ENCODE measurements at regions not wholly inside any gene's neighbourhood (a gene's known extent, or its start where the extent isn't known, plus 50 kb on each side); places are given as distances from the start of the nearest gene placed in this dataset.

GRCh38 chr3:109882144-109882543 lies 544.8 kb upstream of the DPPA4 start:
- intact Hi-C loops (cut with DNase I), result no loop called here
- no peak for DNase-seq (ENCODE audit: low spot score)

- intact Hi-C loops (cut with DNase I), result no loop called here
- DNase-seq (ENCODE audit: low spot score), result no peak
Observed at GRCh38 chr3:109887293-109887692, 549.9 kb upstream of the DPPA4 start.

- intact Hi-C loops (cut with DNase I), result no loop called here
- no peak for DNase-seq (ENCODE audit: low spot score)
Observed at GRCh38 chr3:109888026-109888425, 550.7 kb upstream of the DPPA4 start.

GRCh38 chr3:109897734-109898133 lies 560.4 kb upstream of the DPPA4 start:
- no peak for DNase-seq (ENCODE audit: low spot score)
- intact Hi-C loops (cut with DNase I), result no loop called here

GRCh38 chr3:109899925-109900324 lies 562.6 kb upstream of the DPPA4 start:
- DNase-seq (ENCODE audit: low spot score), result no peak
- intact Hi-C loops (cut with DNase I), result no loop called here

GRCh38 chr3:109900783-109901182 lies 563.4 kb upstream of the DPPA4 start:
- DNase-seq (ENCODE audit: low spot score), result no peak
- intact Hi-C loops (cut with DNase I), result no loop called here

GRCh38 chr3:109902549-109902948 lies 565.2 kb upstream of the DPPA4 start:
- no peak for DNase-seq (ENCODE audit: low spot score)
- intact Hi-C loops (cut with DNase I), result no loop called here

- DNase-seq (ENCODE audit: low spot score), result no peak
- intact Hi-C loops (cut with DNase I), result no loop called here
Observed at GRCh38 chr3:109903100-109903499, 565.8 kb upstream of the DPPA4 start.

- intact Hi-C loops (cut with DNase I), result no loop called here
- DNase-seq (ENCODE audit: low spot score), result no peak
Observed at GRCh38 chr3:109910772-109911171, 573.4 kb upstream of the DPPA4 start.

- DNase-seq (ENCODE audit: low spot score), result no peak
- intact Hi-C loops (cut with DNase I), result no loop called here
Observed at GRCh38 chr3:109918740-109919139, 581.4 kb upstream of the DPPA4 start.

- no peak for DNase-seq (ENCODE audit: low spot score)
- intact Hi-C loops (cut with DNase I), result no loop called here
Observed at GRCh38 chr3:109920749-109921148, 583.4 kb upstream of the DPPA4 start.

GRCh38 chr3:109921509-109921908 lies 584.2 kb upstream of the DPPA4 start:
- intact Hi-C loops (cut with DNase I), result no loop called here
- no peak for DNase-seq (ENCODE audit: low spot score)

GRCh38 chr3:109922856-109923255 lies 585.5 kb upstream of the DPPA4 start:
- intact Hi-C loops (cut with DNase I), result no loop called here
- no peak for DNase-seq (ENCODE audit: low spot score)

GRCh38 chr3:109923431-109923830 lies 586.1 kb upstream of the DPPA4 start:
- DNase-seq (ENCODE audit: low spot score), result no peak
- intact Hi-C loops (cut with DNase I), result no loop called here

- DNase-seq (ENCODE audit: low spot score), result no peak
- intact Hi-C loops (cut with DNase I), result no loop called here
Observed at GRCh38 chr3:109924196-109924595, 586.9 kb upstream of the DPPA4 start.

GRCh38 chr3:109926376-109926775 lies 589.0 kb upstream of the DPPA4 start:
- DNase-seq (ENCODE audit: low spot score), result no peak
- intact Hi-C loops (cut with DNase I), result no loop called here

GRCh38 chr3:109927161-109927560 lies 589.8 kb upstream of the DPPA4 start:
- no peak for DNase-seq (ENCODE audit: low spot score)
- intact Hi-C loops (cut with DNase I), result no loop called here

GRCh38 chr3:109927726-109928125 lies 590.4 kb upstream of the DPPA4 start:
- intact Hi-C loops (cut with DNase I), result no loop called here
- DNase-seq (ENCODE audit: low spot score), result no peak

GRCh38 chr3:109930582-109930981 lies 593.2 kb upstream of the DPPA4 start:
- DNase-seq (ENCODE audit: low spot score), result no peak
- intact Hi-C loops (cut with DNase I), result no loop called here

GRCh38 chr3:109933576-109933975 lies 596.2 kb upstream of the DPPA4 start:
- intact Hi-C loops (cut with DNase I), result no loop called here
- no peak for DNase-seq (ENCODE audit: low spot score)

- no peak for DNase-seq (ENCODE audit: low spot score)
- intact Hi-C loops (cut with DNase I), result no loop called here
Observed at GRCh38 chr3:109939817-109940216, 602.5 kb upstream of the DPPA4 start.

GRCh38 chr3:109943181-109943580 lies 605.8 kb upstream of the DPPA4 start:
- DNase-seq (ENCODE audit: low spot score), result no peak
- intact Hi-C loops (cut with DNase I), result no loop called here

- intact Hi-C loops (cut with DNase I), result no loop called here
- no peak for DNase-seq (ENCODE audit: low spot score)
Observed at GRCh38 chr3:109944836-109945235, 607.5 kb upstream of the DPPA4 start.
